HL-60 (cell line): ENCODE measurements at regions not wholly inside any gene's neighbourhood (a gene's known extent, or its start where the extent isn't known, plus 50 kb on each side); places are given as distances from the start of the nearest gene placed in this dataset.

ENCODE experiments used
- CTCF ChIP-seq: IDR thresholded peaks from one replicate; pipeline ENCODE4 v1.5.1; 2011; ENCODE audit warnings: low read length, control low read depth, inconsistent platforms; ENCODE audit not compliant: insufficient read depth
- POLR2AphosphoS5 ChIP-seq: IDR thresholded peaks from 2 replicates; pipeline ENCODE4 v1.6.1; 2012; ENCODE audit warnings: low read depth
- REST ChIP-seq: IDR thresholded peaks from 2 replicates; pipeline ENCODE4 v1.6.1; 2012; ENCODE audit warnings: low read depth; ENCODE audit not compliant: insufficient replicate concordance
- SPI1 ChIP-seq: IDR thresholded peaks from 2 replicates; pipeline ENCODE4 v1.6.1; 2012; ENCODE audit warnings: low read depth, mild to moderate bottlenecking, borderline replicate concordance

- TF ChIP-seq CTCF (no peak), POLR2AphosphoS5 (no peak), SPI1 (peak; percentile 54; the same call in 1 of the 2 replicates), REST (no peak)
Observed at GRCh38 chr12:92488735-92489134, 214.1 kb upstream of the PLEKHG7 start.
